HG02981 (cell line): ENCODE measurements at regions not wholly inside any gene's neighbourhood (a gene's known extent, or its start where the extent isn't known, plus 50 kb on each side); places are given as distances from the start of the nearest gene placed in this dataset.
"Not testable (repeated sequence)": the region's sequence is repeated elsewhere in the genome, so short reads cannot be mapped to it uniquely, and the experiment has no call there.

ENCODE experiments used
- ATAC-seq: cut with Tn5 transposase; IDR thresholded peaks from one replicate; pipeline ENCODE4 v1.9.1; 2021; ENCODE audit warnings: mild to moderate bottlenecking, moderate library complexity; ENCODE audit not compliant: unreplicated experiment

- ATAC-seq, result no peak
These were observed 255.1 kb upstream of the KRR1 start for GRCh38 chr12:75766263-75767160.

DNA sequence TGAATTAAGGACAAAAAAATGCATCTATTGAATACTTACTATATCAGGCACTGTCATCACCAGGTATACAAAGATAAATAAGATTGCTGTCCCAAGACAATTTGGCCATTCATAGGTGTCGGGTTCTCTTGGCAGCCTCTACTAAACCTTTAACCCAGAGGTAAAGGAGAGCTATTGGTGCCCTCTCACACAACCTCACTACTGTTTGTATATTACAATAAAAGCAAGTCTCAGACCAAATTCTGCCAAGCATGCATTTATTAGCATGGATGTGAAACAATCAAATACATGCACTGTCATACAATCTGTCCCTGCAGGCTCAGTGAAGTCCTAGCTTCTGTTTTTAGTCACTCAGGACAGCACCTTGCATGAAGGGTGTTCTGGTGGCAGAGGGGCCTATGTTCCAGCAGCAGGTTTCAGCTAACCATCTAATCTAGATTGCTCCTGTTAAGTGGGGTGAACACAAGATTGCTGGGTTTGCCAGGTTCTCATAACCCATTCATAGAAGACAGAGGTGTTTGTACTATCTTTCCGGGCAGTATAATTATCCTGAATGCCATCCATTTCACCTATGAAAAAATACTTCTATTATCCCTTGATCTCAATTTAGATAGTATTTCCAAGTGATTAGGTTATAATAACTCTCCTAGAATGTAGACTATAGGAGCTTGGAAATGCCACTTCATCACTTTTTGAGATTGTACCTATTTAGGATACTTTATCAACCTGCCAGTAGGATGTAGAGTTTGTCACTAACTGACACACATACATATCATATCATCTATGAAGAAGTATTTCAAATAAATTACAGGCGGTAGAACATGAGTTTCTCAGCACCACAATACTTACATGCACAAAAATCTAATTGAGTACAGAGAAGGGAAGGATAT, 254.0 kb upstream of the KRR1 start:
- no peak for ATAC-seq

GRCh38 chr12:75764091-75764841, 252.9 kb upstream of the KRR1 start:
- no peak for ATAC-seq

DNA sequence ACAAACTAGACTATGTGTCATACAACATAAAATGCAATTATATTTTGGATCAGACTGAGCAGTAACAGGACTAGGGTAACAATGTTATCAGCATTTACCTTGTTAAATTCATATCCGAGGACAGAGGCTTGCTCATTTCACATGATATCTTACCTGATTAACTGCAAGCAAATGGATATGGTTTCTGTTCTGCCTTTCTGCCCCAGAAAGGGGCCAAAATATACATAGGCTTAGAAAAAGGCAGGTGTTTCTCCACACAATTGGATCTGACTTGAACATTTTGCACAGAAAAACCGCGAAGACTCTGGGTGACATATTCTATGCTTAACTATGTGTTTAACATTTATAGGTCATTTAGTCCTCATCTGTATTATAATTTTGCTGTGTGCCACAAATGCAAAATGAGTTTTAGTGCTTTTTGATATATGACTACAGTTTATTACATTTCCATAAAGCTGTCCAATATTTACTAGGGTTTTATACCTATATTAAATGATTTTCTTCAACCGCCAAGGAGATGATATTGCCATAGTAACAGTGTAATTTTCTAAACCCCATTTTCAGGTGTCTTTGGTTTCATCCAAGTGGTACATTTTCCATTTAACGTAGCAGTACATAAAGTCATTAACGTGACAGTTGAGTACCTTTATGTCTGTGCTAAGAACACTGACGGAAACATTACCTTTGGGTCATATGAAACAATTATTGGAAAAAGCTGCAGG, 249.3 kb upstream of the KRR1 start:
- ATAC-seq, result no peak

DNA sequence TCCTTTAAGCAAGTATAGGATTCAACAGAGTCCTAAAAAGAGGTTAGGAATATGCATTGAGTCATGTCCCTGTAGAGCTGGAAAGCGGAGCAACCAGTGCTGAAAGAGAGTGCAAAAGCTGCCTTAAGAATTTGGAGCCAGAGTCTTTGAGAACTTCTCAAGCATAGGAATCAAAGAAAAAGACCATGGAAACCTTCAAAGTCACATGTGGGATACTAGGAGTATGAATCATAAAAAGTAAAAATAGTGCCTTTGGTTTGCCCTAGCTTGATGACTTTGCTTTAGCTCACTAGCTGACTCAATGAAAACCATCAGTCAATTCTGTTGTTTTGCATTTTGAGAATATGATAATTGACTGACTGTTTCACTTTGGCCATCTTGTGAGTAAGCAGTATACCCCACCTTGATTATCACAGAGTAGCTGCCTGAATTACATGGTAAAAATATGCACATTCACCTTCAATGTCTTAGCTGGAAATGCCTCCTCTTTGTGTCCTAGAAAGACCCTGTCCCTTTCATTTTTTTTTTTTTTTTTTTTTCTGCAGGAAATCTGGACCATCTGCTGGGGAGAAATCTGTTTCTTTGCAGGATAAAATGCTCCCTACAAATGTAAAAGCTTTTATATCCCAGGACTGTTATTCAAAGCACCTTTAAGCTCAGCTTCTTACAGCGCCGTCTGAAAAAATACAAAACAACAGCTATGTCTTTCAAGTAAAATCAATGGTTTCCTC, 248.6 kb upstream of the KRR1 start:
- no peak for ATAC-seq

DNA sequence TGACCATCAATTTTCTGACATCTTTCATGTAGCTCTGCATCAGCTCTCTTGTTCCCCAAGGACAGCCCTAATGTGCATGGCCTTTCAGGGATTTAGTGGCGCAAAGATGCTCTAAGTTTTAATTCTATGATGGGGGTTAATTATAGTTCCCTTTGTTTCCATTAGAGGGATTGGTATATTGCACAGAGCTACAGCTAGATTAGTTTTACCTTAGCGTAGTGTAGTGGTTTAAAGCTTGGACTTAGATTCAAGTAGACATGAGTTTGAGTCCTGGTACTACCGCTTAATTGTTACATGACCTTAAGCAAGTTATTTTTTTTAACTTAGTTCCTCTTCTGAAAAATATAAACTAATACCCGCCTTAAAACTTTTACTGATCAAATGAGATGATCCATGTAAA, 247.8 kb upstream of the KRR1 start:
- no peak for ATAC-seq

DNA sequence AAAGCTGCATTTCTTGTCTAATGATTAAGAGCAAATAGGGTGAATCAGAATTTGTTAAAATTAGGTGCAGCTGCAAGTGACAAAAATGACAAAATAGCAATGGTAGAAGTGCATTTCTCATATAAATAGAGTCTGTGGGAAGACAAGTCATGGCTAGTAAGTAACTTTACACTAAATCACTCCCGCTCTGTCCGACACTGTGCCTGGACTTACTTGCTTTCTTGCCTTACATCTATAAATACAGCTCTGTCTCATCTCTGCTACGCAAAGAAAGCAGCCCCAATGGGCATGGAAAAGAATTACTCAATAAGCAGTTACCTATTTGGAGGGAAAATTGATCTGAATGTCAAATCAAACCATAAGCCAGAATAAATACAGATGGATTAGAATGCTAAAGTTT, 245.4 kb upstream of the KRR1 start:
- ATAC-seq, result no peak

DNA sequence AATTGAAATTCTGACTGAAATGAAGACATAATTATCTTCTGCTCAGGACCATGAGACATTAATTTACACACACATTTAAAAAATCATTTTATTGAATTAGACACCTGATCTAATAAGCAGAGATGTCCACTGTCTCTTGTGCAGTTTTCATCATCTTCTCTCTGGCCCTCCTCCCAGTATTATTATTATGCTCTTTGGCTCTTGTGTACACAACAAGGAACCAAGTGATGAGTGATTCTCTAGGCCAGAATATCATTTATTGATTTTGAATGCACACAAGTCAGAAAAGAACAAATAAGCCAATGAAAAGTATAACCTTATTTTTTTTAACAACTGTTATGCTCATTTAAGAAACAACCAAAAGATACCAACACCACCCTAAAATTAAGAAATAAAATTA, 244.7 kb upstream of the KRR1 start:
- ATAC-seq, result no peak

DNA sequence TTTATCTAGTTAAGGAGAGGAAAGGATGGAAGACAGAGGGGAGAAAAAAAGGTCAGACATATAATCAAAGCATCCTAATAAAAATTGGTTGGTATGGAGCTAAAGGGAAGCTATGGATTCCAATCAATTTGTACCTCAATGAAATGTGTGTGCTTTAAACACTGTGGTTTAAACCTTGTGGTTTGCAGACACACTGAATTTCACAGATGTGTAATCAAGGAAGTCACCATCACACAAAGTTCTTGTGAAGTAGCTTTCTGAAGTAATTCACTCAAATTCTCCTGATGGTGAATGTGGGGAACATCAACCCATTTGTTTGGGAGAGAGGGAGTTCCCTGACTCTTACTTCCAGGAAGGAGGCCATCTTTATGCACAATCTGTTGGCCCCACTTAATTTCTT, 243.3 kb upstream of the KRR1 start:
- ATAC-seq, result no peak

- no peak for ATAC-seq
These were observed 242.7 kb upstream of the KRR1 start for GRCh38 chr12:75754141-75754540.

DNA sequence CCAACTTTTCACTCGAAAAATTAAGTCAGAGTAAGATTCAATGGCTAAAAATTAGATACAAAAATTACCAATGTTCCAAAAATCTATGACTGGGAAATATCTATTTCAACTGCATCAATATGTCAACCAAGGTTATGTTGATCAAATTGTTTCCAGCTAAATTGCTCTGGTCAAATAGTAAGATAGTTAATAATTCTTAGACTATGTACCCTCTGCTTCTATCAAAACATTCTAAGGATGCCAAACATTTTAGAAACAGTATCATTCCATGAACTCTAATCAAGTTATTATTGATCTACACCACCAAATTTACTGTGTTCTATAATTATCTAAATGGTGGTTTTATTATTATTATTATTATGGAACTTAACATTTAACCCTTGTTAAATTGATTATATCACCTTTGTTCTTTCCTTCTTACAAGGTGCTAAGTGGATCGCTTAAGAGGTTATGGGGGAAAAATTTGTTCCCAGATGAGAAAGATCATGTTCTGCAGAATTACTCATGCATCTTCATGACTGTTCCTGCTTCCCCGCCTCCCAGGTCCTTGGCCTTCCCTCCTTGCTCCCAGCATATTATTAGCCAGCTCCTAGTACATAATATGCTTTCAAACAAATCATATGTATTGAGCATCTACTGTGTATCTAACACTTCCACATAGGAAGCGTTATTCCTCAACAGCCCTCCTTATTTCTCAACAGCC, 240.5 kb upstream of the KRR1 start:
- no peak for ATAC-seq

DNA sequence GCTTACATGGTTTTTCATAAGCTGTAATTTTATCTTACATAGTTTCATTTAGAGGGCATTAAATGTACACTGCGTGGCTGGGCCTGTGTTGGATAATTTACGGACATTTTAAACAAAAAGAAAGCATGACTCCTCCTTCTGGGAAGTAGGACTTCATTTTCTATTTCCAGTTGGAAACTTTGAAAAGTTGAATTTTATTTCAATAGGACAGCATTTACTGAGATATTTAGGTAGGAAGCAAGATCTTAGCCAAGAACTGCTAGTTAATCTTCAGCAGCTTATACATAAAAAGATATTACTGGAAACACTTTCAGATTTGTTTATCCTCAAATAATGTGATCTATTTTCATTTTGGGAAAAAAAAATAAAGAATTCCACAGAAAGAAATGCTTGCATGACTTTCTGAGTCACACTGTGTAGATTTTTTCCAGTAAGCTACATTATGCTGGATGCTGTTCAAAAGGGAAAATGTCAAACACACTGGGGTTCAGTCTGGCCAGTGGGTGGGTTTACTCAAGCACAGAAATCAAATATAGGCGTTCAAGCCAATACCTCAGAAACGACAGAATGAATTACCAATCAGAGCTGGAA, 239.4 kb upstream of the KRR1 start:
- no peak for ATAC-seq

DNA sequence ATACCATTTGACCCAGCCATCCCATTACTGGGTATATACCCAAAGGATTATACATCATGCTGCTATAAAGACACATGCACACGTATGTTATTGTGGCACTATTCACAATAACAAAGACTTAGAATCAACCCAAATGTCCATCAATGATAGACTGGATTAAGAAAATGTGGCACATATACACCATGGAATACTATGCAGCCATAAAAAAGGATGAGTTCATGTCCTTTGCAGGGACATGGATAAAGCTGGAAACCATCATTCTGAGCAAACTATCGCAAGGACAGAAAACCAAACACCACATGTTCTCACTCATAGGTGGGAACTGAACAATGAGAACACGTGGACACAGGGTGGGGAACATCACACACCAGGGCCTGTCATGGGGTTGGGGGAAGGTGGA, 237.6 kb upstream of the KRR1 start:
- not testable (repeated sequence) for ATAC-seq

- no peak for ATAC-seq
These were observed 236.7 kb upstream of the KRR1 start for GRCh38 chr12:75748136-75748535.

GRCh38 chr12:75747572-75748021, 236.2 kb upstream of the KRR1 start:
- no peak for ATAC-seq

- no peak for ATAC-seq
These were observed 235.2 kb upstream of the KRR1 start for GRCh38 chr12:75746621-75747020.

DNA sequence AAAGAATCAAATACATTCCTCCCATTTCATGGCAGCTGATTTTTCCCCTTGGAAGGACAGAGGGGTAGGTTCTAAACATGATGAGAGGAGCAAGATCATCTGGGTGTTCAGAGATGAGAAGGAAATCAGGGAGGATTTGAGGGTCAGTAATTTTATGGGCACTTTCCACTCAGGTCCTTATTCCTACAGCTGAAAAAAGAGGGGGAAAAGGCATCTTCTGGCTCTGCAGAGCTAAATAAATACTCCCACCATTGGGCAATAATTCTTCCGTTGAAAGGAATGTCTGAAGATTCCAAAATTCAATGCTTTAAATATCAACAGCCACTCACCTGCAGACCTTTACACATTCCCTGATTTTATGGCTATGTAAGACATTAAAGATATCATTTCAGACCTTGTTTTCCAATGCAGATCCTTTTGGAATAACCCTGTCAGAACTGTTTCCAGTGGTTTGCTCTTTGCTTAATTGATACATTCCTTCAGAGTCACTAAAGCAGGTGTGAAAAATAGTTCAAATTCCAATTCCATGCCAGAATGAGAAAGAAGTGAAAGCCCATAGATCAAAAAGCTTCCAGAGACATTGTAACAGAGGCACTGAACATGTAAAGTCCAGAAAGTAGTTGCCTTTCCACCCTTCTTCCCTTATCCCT, 233.3 kb upstream of the KRR1 start:
- no peak for ATAC-seq

- ATAC-seq, result no peak
These were observed 231.6 kb upstream of the KRR1 start for GRCh38 chr12:75742961-75743360.
